IMR-90 (cell line): ENCODE measurements at regions not wholly inside any gene's neighbourhood (a gene's known extent, or its start where the extent isn't known, plus 50 kb on each side); places are given as distances from the start of the nearest gene placed in this dataset.

ENCODE experiments used
- ATAC-seq: fragments of 200-7000 bp; cut with Tn5 transposase; 2 replicates; pipeline ENCODE4 v1.9.1; 2020; ENCODE audit warnings: low read depth, mild to moderate bottlenecking, moderate library complexity
- BruUV-seq: library from RNA; stranded (reverse); fragments of 400-500 nt; replicated peaks from 2 replicates; lab custom pipeline; 2021; lab: Mats Ljungman, UMichigan
- CTCF ChIA-PET: fragments of 300-600 bp; formaldehyde crosslinking; extraction: SDS; loops from one replicate; lab custom pipeline; 2021; ENCODE audit warnings: antibody characterized with exemption; lab: Yijun Ruan, JAX
- POLR2A ChIA-PET: fragments of 300-600 bp; sonication (Branson Sonifier 250); formaldehyde crosslinking; loops from one replicate; lab custom pipeline; 2022; ENCODE audit warnings: antibody characterized with exemption; ENCODE audit not compliant: unreplicated experiment; lab: Charles Lee
- DNase-seq: peaks from one replicate; pipeline ENCODE4 v3.0.0; 2013
- H2AFZ ChIP-seq: replicated peaks from 2 replicates; pipeline ENCODE3; 2013; ENCODE audit warnings: low read length, mild to moderate bottlenecking; ENCODE audit not compliant: poor library complexity
- H2AK5ac ChIP-seq: 2 replicates; pipeline ENCODE4 v1.6.1; 2013; ENCODE audit warnings: low read depth, low read length, inconsistent platforms
- H2AK9ac ChIP-seq: replicated peaks from 2 replicates; pipeline ENCODE3; 2013; ENCODE audit warnings: mild to moderate bottlenecking, low read depth, low read length, moderate library complexity; ENCODE audit not compliant: poor library complexity
- H2BK120ac ChIP-seq: 2 replicates; pipeline ENCODE4 v1.6.1; 2013; ENCODE audit warnings: low read depth, low read length, inconsistent platforms
- H2BK15ac ChIP-seq: 3 replicates; pipeline ENCODE4 v1.6.1; 2013; ENCODE audit warnings: low read depth, low read length, inconsistent platforms
- H2BK20ac ChIP-seq: 2 replicates; pipeline ENCODE4 v1.6.1; 2013; ENCODE audit warnings: low read depth, mild to moderate bottlenecking, inconsistent platforms, low read length, moderate library complexity
- H2BK5ac ChIP-seq: 2 replicates; pipeline ENCODE4 v1.6.1; 2013; ENCODE audit warnings: mild to moderate bottlenecking, low read depth, low read length, inconsistent platforms; ENCODE audit not compliant: poor library complexity, severe bottlenecking
- H3K14ac ChIP-seq: replicated peaks from 2 replicates; pipeline ENCODE4 v1.6.1; 2013; ENCODE audit warnings: low read depth, low read length, inconsistent platforms
- H3K18ac ChIP-seq: 2 replicates; pipeline ENCODE4 v1.6.1; 2013; ENCODE audit warnings: low read depth, low read length, control low read depth
- H3K23ac ChIP-seq: 2 replicates; pipeline ENCODE4 v1.6.1; 2013; ENCODE audit warnings: low read depth, low read length, inconsistent platforms
- H3K27ac ChIP-seq: 2 replicates; pipeline ENCODE4 v1.5.1; 2013; ENCODE audit warnings: mild to moderate bottlenecking, control low read depth, low read length; ENCODE audit not compliant: insufficient read depth
- H3K27me3 ChIP-seq: 2 replicates; pipeline ENCODE4 v1.6.1; 2013; ENCODE audit warnings: low read length; ENCODE audit not compliant: control insufficient read depth, insufficient read depth
- H3K36me3 ChIP-seq: 2 replicates; pipeline ENCODE4 v1.6.1; 2013; ENCODE audit warnings: low read length, mixed read lengths; ENCODE audit not compliant: control insufficient read depth, insufficient read depth
- H3K4ac ChIP-seq: 2 replicates; pipeline ENCODE4 v1.6.1; 2013; ENCODE audit warnings: low read depth, low read length, inconsistent platforms
- H3K4me1 ChIP-seq: 2 replicates; pipeline ENCODE4 v1.6.1; 2013; ENCODE audit warnings: low read length, mixed read lengths; ENCODE audit not compliant: control insufficient read depth, insufficient read depth
- H3K4me2 ChIP-seq: 2 replicates; pipeline ENCODE4 v1.6.1; 2013; ENCODE audit warnings: low read depth, mild to moderate bottlenecking, control low read depth, low read length, moderate library complexity
- H3K4me3 ChIP-seq: 2 replicates; pipeline ENCODE4 v1.5.1; 2013; ENCODE audit warnings: low read depth, mild to moderate bottlenecking, control low read depth, low read length, moderate library complexity; ENCODE audit not compliant: insufficient read depth
- H3K56ac ChIP-seq: 2 replicates; pipeline ENCODE4 v1.6.1; 2013; ENCODE audit warnings: low read length, inconsistent platforms; ENCODE audit not compliant: insufficient read depth; ENCODE audit errors: extremely low read depth
- H3K79me1 ChIP-seq, 2 experiments: 2 replicates each; pipeline ENCODE4 v1.6.1; 2013; ENCODE audit warnings: low read length in 2 of 2, inconsistent platforms in 1 of 2, low read depth in 1 of 2
- H3K9ac ChIP-seq: 2 replicates; pipeline ENCODE4 v1.6.1; 2013; ENCODE audit warnings: low read depth, low read length, control low read depth
- H3K9me1 ChIP-seq: 2 replicates; pipeline ENCODE4 v1.6.1; 2013; ENCODE audit warnings: low read length, inconsistent platforms; ENCODE audit not compliant: insufficient read depth
- H3K9me3 ChIP-seq: 2 replicates; pipeline ENCODE4 v1.6.1; 2013; ENCODE audit warnings: low read length; ENCODE audit not compliant: control insufficient read depth, insufficient read depth
- H4K20me1 ChIP-seq: 2 replicates; pipeline ENCODE4 v1.6.1; 2013; ENCODE audit warnings: low read length, inconsistent platforms; ENCODE audit not compliant: insufficient read depth
- H4K5ac ChIP-seq: 2 replicates; pipeline ENCODE4 v1.6.1; 2013; ENCODE audit warnings: mild to moderate bottlenecking, low read depth, low read length, control low read depth
- H4K8ac ChIP-seq, 2 experiments: 2 replicates each; pipeline ENCODE4 v1.6.1; 2013; ENCODE audit warnings: low read depth in 2 of 2, low read length in 2 of 2, control low read depth in 1 of 2, inconsistent platforms in 1 of 2
- H4K91ac ChIP-seq: 2 replicates; pipeline ENCODE4 v1.6.1; 2013; ENCODE audit warnings: low read depth, low read length, inconsistent platforms; ENCODE audit not compliant: insufficient read depth
- BHLHE40 ChIP-seq: fragments of 150-350 bp; IDR thresholded peaks from 2 replicates; pipeline ENCODE4 v1.6.1; 2016; ENCODE audit warnings: mild to moderate bottlenecking, low read depth, low read length
- CEBPB ChIP-seq: IDR thresholded peaks from 2 replicates; pipeline ENCODE4 v1.6.1; 2012; ENCODE audit warnings: low read depth, low read length, improper control_type of control experiment
- CHD1 ChIP-seq: IDR thresholded peaks from 2 replicates; pipeline ENCODE4 v1.6.1; 2012; ENCODE audit warnings: low read depth, low read length, improper control_type of control experiment
- CTCF ChIP-seq: conservative IDR thresholded peaks from 2 replicates; pipeline ENCODE4 v1.5.1; 2012; ENCODE audit warnings: mild to moderate bottlenecking, low read depth, low read length, improper control_type of control experiment
- ELK1 ChIP-seq: fragments of 150-350 bp; IDR thresholded peaks from 2 replicates; pipeline ENCODE4 v1.6.1; 2016; ENCODE audit warnings: low read depth, mild to moderate bottlenecking, low read length, moderate library complexity, borderline replicate concordance
- FOS ChIP-seq: fragments of 150-350 bp; IDR thresholded peaks from 2 replicates; pipeline ENCODE4 v1.6.1; 2016; ENCODE audit warnings: low read depth, low read length
- MAFK ChIP-seq: IDR thresholded peaks from 2 replicates; pipeline ENCODE4 v1.6.1; 2012; ENCODE audit warnings: low read depth, low read length, improper control_type of control experiment
- MAZ ChIP-seq: IDR thresholded peaks from 2 replicates; pipeline ENCODE4 v1.6.1; 2012; ENCODE audit warnings: low read depth, mild to moderate bottlenecking, low read length, improper control_type of control experiment, moderate library complexity, borderline replicate concordance
- MXI1 ChIP-seq: IDR thresholded peaks from 2 replicates; pipeline ENCODE4 v1.6.1; 2012; ENCODE audit warnings: low read depth, mild to moderate bottlenecking, low read length, moderate library complexity, borderline replicate concordance
- NFE2L2 ChIP-seq: fragments of 150-350 bp; IDR thresholded peaks from 2 replicates; pipeline ENCODE4 v1.6.1; 2016; ENCODE audit warnings: low read depth, mild to moderate bottlenecking, low read length
- POLR2A ChIP-seq: IDR thresholded peaks from 2 replicates; pipeline ENCODE4 v1.6.1; 2012; ENCODE audit warnings: mild to moderate bottlenecking, low read depth, low read length
- RCOR1 ChIP-seq: IDR thresholded peaks from 2 replicates; pipeline ENCODE4 v1.6.1; 2012; ENCODE audit warnings: mild to moderate bottlenecking, low read length, improper control_type of control experiment; ENCODE audit not compliant: insufficient replicate concordance
- RFX5 ChIP-seq: IDR thresholded peaks from 2 replicates; pipeline ENCODE4 v1.8.0; 2012; ENCODE audit warnings: low read depth, mild to moderate bottlenecking, low read length, moderate library complexity
- SMC3 ChIP-seq: fragments of 150-350 bp; IDR thresholded peaks from 2 replicates; pipeline ENCODE4 v1.6.1; 2016; ENCODE audit warnings: low read depth, mild to moderate bottlenecking, antibody characterized with exemption, low read length, moderate library complexity
- USF2 ChIP-seq: fragments of 150-350 bp; IDR thresholded peaks from 2 replicates; pipeline ENCODE4 v1.6.1; 2017; ENCODE audit warnings: mild to moderate bottlenecking, antibody characterized with exemption, low read length, low read depth
- WGBS, 2 experiments: methylation state at CpG; one replicate each; pipeline versions ENCODE4 v1.1.5 to v1.1.7; 2013; ENCODE audit warnings: missing lambda C conversion rate in 2 of 2; ENCODE audit not compliant: insufficient read length in 1 of 2; ENCODE audit errors: extremely low coverage in 2 of 2; 5-methylcytosine and 5-hydroxymethylcytosine counted together
- dilution Hi-C: fragments of 300-500 bp; cut with HindIII; formaldehyde crosslinking; loops from one replicate; pipeline ENCODE4 v1.14.3; 2018; ENCODE audit warnings: low sequenced_read_pairs; ENCODE audit not compliant: unreplicated experiment
- in situ Hi-C: fragments of 300-500 bp; cut with MboI; formaldehyde crosslinking; loops from 3 replicates; pipeline ENCODE4 v1.14.3; 2019; ENCODE audit warnings: low sequenced_read_pairs, inconsistent platforms, mixed read lengths
- intact Hi-C: fragments of 100-400 bp; cut with micrococcal nuclease; formaldehyde crosslinking; loops from 2 replicates; pipeline ENCODE4 v1.10.0; 2022

GRCh38 chr2:144201126-144201525, 318.8 kb downstream of the ZEB2 start:
- CTCF ChIA-PET, result interaction anchor here (0.8 to 1.3 kb wide), 2 partner anchors 16 to 45 kb away, joined by 3 to 4 read pairs; no protein-coding TSS in a partner anchor
- in situ Hi-C loops, result no loop called here
- no peak overlapping the region for H3K4me3 ChIP-seq
- H3K23ac ChIP-seq, result no peak overlapping the region
- no peak overlapping the region for H3K4me2 ChIP-seq
- 0 out of 2 replicates have a peak overlapping the region, but pooled peaks have one; percentile 31 for H2BK20ac ChIP-seq
- DNase-seq (no peak), ATAC-seq (no peak)
- H3K4me1 ChIP-seq, result peaks cover 6% of the 10 kb centered on the region; the same call in 1 of the 2 replicates
- H2AK5ac ChIP-seq, result peak overlapping the region; percentile 46; the same call in 1 of the 2 replicates
- no peak overlapping the region for H4K5ac ChIP-seq
- no peaks in the 10 kb centered on the region for H3K79me1 ChIP-seq
- H2AFZ ChIP-seq, result no peak overlapping the region
- intact Hi-C loops, result no loop called here
- no TSS peak for BruUV-seq
- no peak overlapping the region for H2AK9ac ChIP-seq
- TF ChIP-seq POLR2A, result no peak
- TF ChIP-seq ELK1, result no peak
- no peak for TF ChIP-seq NFE2L2
- TF ChIP-seq MXI1, result no peak
- no peak for TF ChIP-seq USF2
- TF ChIP-seq SMC3, result no peak
- no peak for TF ChIP-seq RFX5
- no peak for TF ChIP-seq FOS
- TF ChIP-seq BHLHE40, result no peak
- no peak for TF ChIP-seq RCOR1
- no peak for TF ChIP-seq MAZ
- no peak for TF ChIP-seq MAFK
- no peak for TF ChIP-seq CTCF
- no peak for TF ChIP-seq CHD1
- no peak for TF ChIP-seq CEBPB
- no peak overlapping the region for H3K56ac ChIP-seq
- dilution Hi-C loops, result no loop called here
- 0 out of 2 replicates have a peak overlapping the region, but pooled peaks have one; percentile 2 for H3K14ac ChIP-seq
- H2BK15ac ChIP-seq, result no peak overlapping the region
- H3K9ac ChIP-seq, result no peak overlapping the region
- H3K4ac ChIP-seq, result peak overlapping the region; percentile 34; the same call in 1 of the 2 replicates
- no peak overlapping the region for H3K18ac ChIP-seq
- H3K9me1 ChIP-seq, result peaks cover 3% of the 10 kb centered on the region; the same call in 1 of the 2 replicates
- H4K8ac ChIP-seq, result no peak overlapping the region
- POLR2A ChIA-PET, result no interaction called here
- no peaks in the 10 kb centered on the region for H4K20me1 ChIP-seq
- no peaks in the 10 kb centered on the region for H3K36me3 ChIP-seq
- no peak overlapping the region for H4K91ac ChIP-seq
- no peak overlapping the region for H2BK5ac ChIP-seq
- H3K27me3 ChIP-seq, result no peaks in the 10 kb centered on the region
- H2BK120ac ChIP-seq, result peak overlapping the region; percentile 5
- 92% methylated on average over 3 of the region's 6 CpGs; no CpG with 5 or more reads in 1 of the 2 experiments for WGBS, 2 experiments
- H3K9me3 ChIP-seq, result no peaks in the 10 kb centered on the region
- no peak overlapping the region for H3K27ac ChIP-seq
